ENCODE measurements at regions not wholly inside any gene's neighbourhood (a gene's known extent, or its start where the extent isn't known, plus 50 kb on each side); places are given as distances from the start of the nearest gene placed in this dataset.
"Not testable (repeated sequence)": the region's sequence is repeated elsewhere in the genome, so short reads cannot be mapped to it uniquely, and the experiment has no call there.

GRCh38 chr4:189656641-189657040, 284.0 kb upstream of the FRG1 start:
- intact Hi-C loops (cut with micrococcal nuclease): no loop called here
- H3K4me1 ChIP-seq (ENCODE audit: control insufficient read depth in 2 of 2, insufficient read depth in 2 of 2, low read length in 2 of 2): no peaks in the 10 kb centered on the region
- Mint-ChIP-seq H3K36me3 (no peaks in the 10 kb centered on the region), H3K27ac (no peak overlapping the region), H3K27me3 (peaks cover 0 to 7% (median 0%) of the 10 kb centered on the region in 5 donors), H3K4me1 (no peaks in the 10 kb centered on the region), H3K4me3 (no peak overlapping the region), H3K9me3 (peaks cover 0 to 4% (median 0%) of the 10 kb centered on the region in 11 donors)
- H3K4me3 ChIP-seq (ENCODE audit: low read length): no peak overlapping the region
- CTCF ChIA-PET: no interaction called here
- H3K27ac ChIP-seq (ENCODE audit: low read depth, low read length): no peak overlapping the region
- H3K27me3 ChIP-seq (ENCODE audit: control insufficient read depth in 2 of 2, insufficient read depth in 2 of 2, low read length in 2 of 2): no peaks in the 10 kb centered on the region
- H3K9me3 ChIP-seq (ENCODE audit: control insufficient read depth in 2 of 3, low read length in 3 of 3): no peaks in the 10 kb centered on the region
- POLR2A ChIA-PET: no interaction called here
- ATAC-seq (no peak), DNase-seq (no peak)
- H3K36me3 ChIP-seq (ENCODE audit: control insufficient read depth in 2 of 3, insufficient read depth in 3 of 3, low read length in 3 of 3): no peaks in the 10 kb centered on the region

DNA sequence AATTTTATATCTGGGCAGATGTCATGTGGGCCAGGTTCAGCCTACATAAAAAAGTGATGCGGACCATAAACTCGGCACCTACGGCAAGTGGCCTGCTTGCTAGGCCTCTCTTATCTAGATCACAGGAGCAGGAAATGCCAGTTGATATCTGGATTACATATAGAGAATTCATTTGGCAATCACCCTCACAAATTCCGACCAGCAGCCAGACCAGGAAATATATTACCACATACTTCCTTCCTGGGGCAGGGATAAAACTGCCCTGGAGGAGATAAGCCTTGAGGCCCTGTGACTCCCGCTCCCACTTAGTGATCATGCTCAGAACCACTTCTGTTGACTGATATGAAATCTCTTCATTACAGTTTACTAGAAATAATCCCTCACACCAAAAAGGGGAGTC, 282.4 kb upstream of the FRG1 start:
- peak; percentile 23 for ATAC-seq
- CTCF ChIA-PET: not testable (repeated sequence)

DNA sequence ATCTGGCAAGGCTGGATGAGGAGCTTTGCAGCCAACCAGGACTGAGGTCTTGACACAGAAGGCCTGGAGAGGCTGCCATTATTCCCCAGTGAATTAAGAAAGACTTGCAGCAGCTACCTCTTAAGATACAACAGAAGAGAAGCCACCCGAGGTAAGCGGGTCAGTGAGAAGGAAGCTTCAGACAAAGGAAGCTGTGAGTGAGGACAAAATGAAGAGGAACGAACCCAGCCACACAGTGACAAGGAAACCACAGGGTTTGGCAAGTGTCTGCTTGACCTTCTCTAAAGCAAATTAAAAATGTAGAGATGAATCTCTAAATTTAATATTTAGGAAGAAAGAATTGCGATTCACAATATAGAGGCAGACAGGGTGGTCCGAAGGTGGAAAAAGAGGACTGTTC, 281.8 kb upstream of the FRG1 start:
- H3K27me3 ChIP-seq (ENCODE audit: control insufficient read depth in 2 of 2, insufficient read depth in 2 of 2, low read length in 2 of 2); H3K27ac ChIP-seq (ENCODE audit: low read depth, low read length); POLR2A ChIA-PET; H3K9me3 Mint-ChIP-seq; CTCF ChIA-PET; H3K27ac Mint-ChIP-seq; DNase-seq; H3K36me3 ChIP-seq (ENCODE audit: control insufficient read depth in 2 of 3, insufficient read depth in 3 of 3, low read length in 3 of 3); H3K4me3 Mint-ChIP-seq; intact Hi-C loops (cut with micrococcal nuclease); H3K4me3 ChIP-seq (ENCODE audit: low read length); H3K4me1 ChIP-seq (ENCODE audit: control insufficient read depth in 2 of 2, insufficient read depth in 2 of 2, low read length in 2 of 2); H3K9me3 ChIP-seq (ENCODE audit: control insufficient read depth in 2 of 3, low read length in 3 of 3); H3K27me3 Mint-ChIP-seq; H3K36me3 Mint-ChIP-seq; H3K4me1 Mint-ChIP-seq: not testable (repeated sequence)
- ATAC-seq: peak; percentile 72

More for the DNA sequence above, 282.4 kb upstream of the FRG1 start:
- H3K36me3 ChIP-seq (ENCODE audit: control insufficient read depth in 2 of 3, insufficient read depth in 3 of 3, low read length in 3 of 3); H3K4me1 Mint-ChIP-seq; H3K27me3 ChIP-seq (ENCODE audit: control insufficient read depth in 2 of 2, insufficient read depth in 2 of 2, low read length in 2 of 2); DNase-seq; H3K4me3 ChIP-seq (ENCODE audit: low read length); H3K27ac ChIP-seq (ENCODE audit: low read depth, low read length); POLR2A ChIA-PET; H3K4me1 ChIP-seq (ENCODE audit: control insufficient read depth in 2 of 2, insufficient read depth in 2 of 2, low read length in 2 of 2); H3K36me3 Mint-ChIP-seq; H3K9me3 Mint-ChIP-seq; intact Hi-C loops (cut with micrococcal nuclease); H3K27me3 Mint-ChIP-seq; H3K9me3 ChIP-seq (ENCODE audit: control insufficient read depth in 2 of 3, low read length in 3 of 3); H3K4me3 Mint-ChIP-seq; H3K27ac Mint-ChIP-seq: not testable (repeated sequence)

DNA sequence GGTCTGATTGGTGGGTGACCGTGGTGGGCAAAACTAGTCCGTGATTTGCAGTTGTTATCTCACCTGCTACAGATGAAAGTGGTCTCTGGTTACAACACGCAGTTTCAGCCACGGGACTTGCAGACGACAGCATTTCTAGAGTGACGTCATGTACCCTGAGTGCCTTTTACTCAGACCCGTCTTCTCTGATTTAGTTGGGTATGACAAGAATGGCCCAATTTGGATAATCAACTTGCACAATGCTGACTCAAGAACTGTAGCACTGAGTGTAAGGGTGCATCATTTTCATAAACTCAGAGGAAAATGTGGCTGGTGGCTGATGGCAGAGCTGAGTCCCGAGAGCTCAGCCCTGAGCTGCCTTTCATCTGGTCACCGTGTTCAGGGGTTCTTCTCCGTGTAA, 281.4 kb upstream of the FRG1 start:
- POLR2A ChIA-PET: no interaction called here
- H3K27me3 ChIP-seq (ENCODE audit: control insufficient read depth in 2 of 2, insufficient read depth in 2 of 2, low read length in 2 of 2): no peaks in the 10 kb centered on the region
- H3K36me3 ChIP-seq (ENCODE audit: control insufficient read depth in 2 of 3, insufficient read depth in 3 of 3, low read length in 3 of 3): no peaks in the 10 kb centered on the region
- no peak overlapping the region for H3K4me3 ChIP-seq (ENCODE audit: low read length)
- H3K27me3 Mint-ChIP-seq: peaks cover 0 to 7% (median 0%) of the 10 kb centered on the region in 5 donors
- H3K27ac ChIP-seq (ENCODE audit: low read depth, low read length): no peak overlapping the region
- ATAC-seq (peak; percentile 82), DNase-seq (no peak)
- no peaks in the 10 kb centered on the region for H3K4me1 Mint-ChIP-seq
- H3K9me3 Mint-ChIP-seq: peaks cover 0 to 4% (median 0%) of the 10 kb centered on the region in 11 donors
- intact Hi-C loops (cut with micrococcal nuclease): no loop called here
- no peaks in the 10 kb centered on the region for H3K36me3 Mint-ChIP-seq
- CTCF ChIA-PET: no interaction called here
- H3K9me3 ChIP-seq (ENCODE audit: control insufficient read depth in 2 of 3, low read length in 3 of 3): no peaks in the 10 kb centered on the region
- no peak overlapping the region for H3K27ac Mint-ChIP-seq
- no peak overlapping the region for H3K4me3 Mint-ChIP-seq
- H3K4me1 ChIP-seq (ENCODE audit: control insufficient read depth in 2 of 2, insufficient read depth in 2 of 2, low read length in 2 of 2): no peaks in the 10 kb centered on the region

DNA sequence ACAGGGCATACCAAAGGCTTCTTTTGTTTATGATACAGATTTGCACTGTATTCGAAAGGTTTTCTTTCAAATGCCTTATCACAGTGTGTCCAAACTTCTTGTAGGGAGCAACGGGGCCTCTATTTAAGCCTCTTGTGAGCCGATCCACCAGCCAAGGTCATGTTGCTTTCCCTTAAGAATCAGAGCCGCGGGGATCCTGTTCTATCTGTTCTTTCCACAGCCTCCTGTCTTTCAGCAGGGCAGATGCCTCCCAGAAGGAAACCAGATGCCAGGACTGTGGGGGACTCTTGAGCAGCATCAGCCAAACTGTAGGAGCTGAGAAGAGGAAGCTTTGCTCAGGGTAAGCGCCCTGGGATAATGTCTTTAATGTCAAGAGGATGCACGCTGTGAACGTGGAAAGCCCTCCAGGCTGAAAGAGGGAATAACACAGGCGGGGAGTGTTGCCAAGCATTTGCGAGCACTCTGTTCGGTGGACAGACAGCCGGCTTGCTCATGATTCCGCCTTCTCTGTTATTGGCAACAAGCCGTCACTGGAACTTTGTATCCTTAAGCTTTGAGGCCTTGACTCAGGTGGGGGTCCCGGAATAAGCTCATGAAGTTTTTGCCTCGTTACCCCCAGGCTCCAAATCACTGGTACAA, 279.8 kb upstream of the FRG1 start:
- ChIA-PET CTCF (no interaction called here), POLR2A (no interaction called here)
- Mint-ChIP-seq H3K27me3 (peaks cover 0 to 7% (median 0%) of the 10 kb centered on the region in 5 donors), H3K27ac (no peak overlapping the region), H3K36me3 (no peaks in the 10 kb centered on the region), H3K4me3 (no peak overlapping the region), H3K9me3 (peaks cover 0 to 1% (median 0%) of the 10 kb centered on the region in 11 donors), H3K4me1 (no peaks in the 10 kb centered on the region)
- Histone ChIP-seq H3K36me3 (ENCODE audit: control insufficient read depth in 2 of 3, insufficient read depth in 3 of 3, low read length in 3 of 3) (no peaks in the 10 kb centered on the region), H3K27ac (ENCODE audit: low read depth, low read length) (no peak overlapping the region), H3K4me3 (ENCODE audit: low read length) (no peak overlapping the region), H3K27me3 (ENCODE audit: control insufficient read depth in 2 of 2, insufficient read depth in 2 of 2, low read length in 2 of 2) (no peaks in the 10 kb centered on the region), H3K4me1 (ENCODE audit: control insufficient read depth in 2 of 2, insufficient read depth in 2 of 2, low read length in 2 of 2) (no peaks in the 10 kb centered on the region), H3K9me3 (ENCODE audit: control insufficient read depth in 2 of 3, low read length in 3 of 3) (no peaks in the 10 kb centered on the region)
- no peak for ATAC-seq
- intact Hi-C loops (cut with micrococcal nuclease): no loop called here
- no peak for DNase-seq

- Mint-ChIP-seq H3K27me3 (peaks cover 0 to 7% (median 0%) of the 10 kb centered on the region in 5 donors), H3K27ac (no peak overlapping the region), H3K36me3 (no peaks in the 10 kb centered on the region), H3K4me3 (no peak overlapping the region), H3K4me1 (no peaks in the 10 kb centered on the region), H3K9me3 (peaks cover 0 to 3% (median 0%) of the 10 kb centered on the region in 11 donors)
- no peaks in the 10 kb centered on the region for H3K9me3 ChIP-seq (ENCODE audit: control insufficient read depth in 2 of 3, low read length in 3 of 3)
- H3K27ac ChIP-seq (ENCODE audit: low read depth, low read length): no peak overlapping the region
- no peak for DNase-seq
- H3K4me3 ChIP-seq (ENCODE audit: low read length): no peak overlapping the region
- ChIA-PET POLR2A (no interaction called here), CTCF (no interaction called here)
- H3K36me3 ChIP-seq (ENCODE audit: control insufficient read depth in 2 of 3, insufficient read depth in 3 of 3, low read length in 3 of 3): no peaks in the 10 kb centered on the region
- ATAC-seq: no peak
- H3K27me3 ChIP-seq (ENCODE audit: control insufficient read depth in 2 of 2, insufficient read depth in 2 of 2, low read length in 2 of 2): no peaks in the 10 kb centered on the region
- no peaks in the 10 kb centered on the region for H3K4me1 ChIP-seq (ENCODE audit: control insufficient read depth in 2 of 2, insufficient read depth in 2 of 2, low read length in 2 of 2)
- intact Hi-C loops (cut with micrococcal nuclease): no loop called here
These were observed 275.9 kb upstream of the FRG1 start for GRCh38 chr4:189664693-189665250.

DNA sequence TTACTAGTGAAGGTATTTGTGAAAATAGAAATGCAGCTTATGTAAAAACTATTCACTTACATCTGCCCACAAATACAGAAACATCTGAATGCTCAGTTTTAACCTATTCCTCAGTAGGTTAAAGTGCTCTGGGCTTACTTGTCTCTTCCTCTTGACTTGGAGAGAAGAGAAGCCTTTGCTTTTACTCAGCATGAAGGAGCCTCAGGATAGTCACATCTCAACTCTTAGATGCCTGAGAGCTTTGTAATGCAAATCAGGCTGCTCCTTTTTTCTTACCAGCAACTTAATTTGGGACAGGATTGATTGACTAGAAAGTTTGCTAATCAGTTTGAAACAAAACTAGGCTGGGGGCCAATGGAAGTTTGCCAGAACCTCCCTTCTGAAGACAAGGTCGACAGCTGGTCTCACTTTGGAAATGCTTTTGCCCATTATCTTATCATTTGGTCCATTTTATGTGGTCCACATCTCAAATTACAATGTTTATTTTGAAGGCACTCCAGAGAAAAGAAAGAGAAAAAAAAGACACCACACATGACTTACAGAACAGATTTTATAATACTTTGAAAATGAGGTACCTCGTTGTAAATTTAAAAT, 274.9 kb upstream of the FRG1 start:
- not testable (repeated sequence) for ATAC-seq; H3K9me3 ChIP-seq (ENCODE audit: control insufficient read depth in 2 of 3, low read length in 3 of 3)

More for the DNA sequence above, 274.9 kb upstream of the FRG1 start:
- H3K27me3 Mint-ChIP-seq; H3K27ac ChIP-seq (ENCODE audit: low read depth, low read length); H3K4me1 ChIP-seq (ENCODE audit: control insufficient read depth in 2 of 2, insufficient read depth in 2 of 2, low read length in 2 of 2); CTCF ChIA-PET; H3K4me3 Mint-ChIP-seq; H3K27me3 ChIP-seq (ENCODE audit: control insufficient read depth in 2 of 2, insufficient read depth in 2 of 2, low read length in 2 of 2); H3K36me3 Mint-ChIP-seq; H3K4me1 Mint-ChIP-seq; H3K27ac Mint-ChIP-seq; POLR2A ChIA-PET; H3K36me3 ChIP-seq (ENCODE audit: control insufficient read depth in 2 of 3, insufficient read depth in 3 of 3, low read length in 3 of 3); DNase-seq; H3K9me3 Mint-ChIP-seq; intact Hi-C loops (cut with micrococcal nuclease); H3K4me3 ChIP-seq (ENCODE audit: low read length): not testable (repeated sequence)
